A549 (cell line): ENCODE measurements at regions not wholly inside any gene's neighbourhood (a gene's known extent, or its start where the extent isn't known, plus 50 kb on each side); places are given as distances from the start of the nearest gene placed in this dataset.

Source experiments
- CHD4 ChIP-seq: fragments of 200-600 bp; sonication (generic); IDR thresholded peaks from 2 replicates; pipeline ENCODE4 v1.6.1; 2016; ENCODE audit warnings: antibody characterized with exemption, mild to moderate bottlenecking, borderline replicate concordance
- MYC ChIP-seq: IDR thresholded peaks from 2 replicates; pipeline ENCODE4 v1.6.1; 2012; ENCODE audit warnings: mild to moderate bottlenecking, inconsistent platforms, low read length, improper control_type of control experiment, borderline replicate concordance
- POLR2A ChIP-seq: IDR thresholded peaks from 2 replicates; pipeline ENCODE4 v1.6.1; 2012; ENCODE audit warnings: mild to moderate bottlenecking, low read length
- RAD21 ChIP-seq, 2 experiments: fragments of >200 bp in 1 of 2; sonication (Bioruptor Twin) in 1 of 2; formaldehyde crosslinking in 1 of 2; IDR thresholded peaks in 1 of 2; conservative IDR thresholded peaks in 1 of 2; 2 replicates in 1 of 2; 3 replicates in 1 of 2; pipeline ENCODE4 v1.6.1; 2012 to 2018; ENCODE audit warnings: inconsistent platforms in 1 of 2
- TF ChIP-seq, protein P1 (sequence below): fragments of 150-350 bp; IDR thresholded peaks from 2 replicates; pipeline ENCODE4 v1.6.1; 2014; ENCODE audit warnings: low read depth, mild to moderate bottlenecking, low read length
- TF ChIP-seq, protein P2 (sequence below): fragments of >200 bp; sonication (Bioruptor Twin); formaldehyde crosslinking; IDR thresholded peaks from 3 replicates; pipeline ENCODE4 v1.5.1; 2016

DNA sequence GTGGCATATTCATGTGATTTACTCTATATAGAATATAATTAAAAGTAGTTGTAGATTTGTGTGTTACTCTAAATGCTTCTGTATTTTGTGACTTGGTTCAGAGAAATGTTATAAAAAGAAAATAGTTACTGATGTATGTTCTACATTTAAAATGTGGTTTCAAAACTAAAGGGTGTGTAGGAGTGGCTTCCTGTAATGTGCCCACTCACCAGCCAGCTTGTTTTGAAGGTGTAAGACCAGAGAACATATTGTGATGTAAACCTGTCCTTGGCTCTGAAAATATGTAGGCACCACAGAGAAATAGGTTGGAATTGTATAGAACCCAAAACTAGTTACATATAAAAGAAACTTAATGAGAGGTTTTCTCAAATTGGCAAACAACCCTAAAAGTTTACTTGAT, 51.2 kb upstream of the ARRDC3 start:
- TF ChIP-seq, protein P1, sequence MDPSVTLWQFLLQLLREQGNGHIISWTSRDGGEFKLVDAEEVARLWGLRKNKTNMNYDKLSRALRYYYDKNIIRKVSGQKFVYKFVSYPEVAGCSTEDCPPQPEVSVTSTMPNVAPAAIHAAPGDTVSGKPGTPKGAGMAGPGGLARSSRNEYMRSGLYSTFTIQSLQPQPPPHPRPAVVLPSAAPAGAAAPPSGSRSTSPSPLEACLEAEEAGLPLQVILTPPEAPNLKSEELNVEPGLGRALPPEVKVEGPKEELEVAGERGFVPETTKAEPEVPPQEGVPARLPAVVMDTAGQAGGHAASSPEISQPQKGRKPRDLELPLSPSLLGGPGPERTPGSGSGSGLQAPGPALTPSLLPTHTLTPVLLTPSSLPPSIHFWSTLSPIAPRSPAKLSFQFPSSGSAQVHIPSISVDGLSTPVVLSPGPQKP, result no peak
- TF ChIP-seq MYC, result no peak
- TF ChIP-seq, protein P2, sequence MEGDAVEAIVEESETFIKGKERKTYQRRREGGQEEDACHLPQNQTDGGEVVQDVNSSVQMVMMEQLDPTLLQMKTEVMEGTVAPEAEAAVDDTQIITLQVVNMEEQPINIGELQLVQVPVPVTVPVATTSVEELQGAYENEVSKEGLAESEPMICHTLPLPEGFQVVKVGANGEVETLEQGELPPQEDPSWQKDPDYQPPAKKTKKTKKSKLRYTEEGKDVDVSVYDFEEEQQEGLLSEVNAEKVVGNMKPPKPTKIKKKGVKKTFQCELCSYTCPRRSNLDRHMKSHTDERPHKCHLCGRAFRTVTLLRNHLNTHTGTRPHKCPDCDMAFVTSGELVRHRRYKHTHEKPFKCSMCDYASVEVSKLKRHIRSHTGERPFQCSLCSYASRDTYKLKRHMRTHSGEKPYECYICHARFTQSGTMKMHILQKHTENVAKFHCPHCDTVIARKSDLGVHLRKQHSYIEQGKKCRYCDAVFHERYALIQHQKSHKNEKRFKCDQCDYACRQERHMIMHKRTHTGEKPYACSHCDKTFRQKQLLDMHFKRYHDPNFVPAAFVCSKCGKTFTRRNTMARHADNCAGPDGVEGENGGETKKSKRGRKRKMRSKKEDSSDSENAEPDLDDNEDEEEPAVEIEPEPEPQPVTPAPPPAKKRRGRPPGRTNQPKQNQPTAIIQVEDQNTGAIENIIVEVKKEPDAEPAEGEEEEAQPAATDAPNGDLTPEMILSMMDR, result no peak
- TF ChIP-seq POLR2A, result no peak
- TF ChIP-seq CHD4, result no peak
- no peak for TF ChIP-seq RAD21 (conservative IDR thresholded peaks at IDR 0.05 in 1 of 2, IDR thresholded peaks at IDR 0.05 in 1 of 2)
